ENCODE measurements at regions not wholly inside any gene's neighbourhood (a gene's known extent, or its start where the extent isn't known, plus 50 kb on each side); places are given as distances from the start of the nearest gene placed in this dataset.

GRCh38 chr14:84025106-84026012 is 1504.6 kb upstream of the FLRT2 start:
- DNase-seq (peak in 1 of 6 donors; percentile 30), ATAC-seq (peak in 2 of 4 donors; percentile 50 to 66), FAIRE-seq (no peak)
- intact Hi-C loops (cut with DNase I), result no loop called here
- no peak overlapping the region for H3K27ac ChIP-seq
- TF ChIP-seq CTCF (IDR thresholded peaks at IDR 0.05), result no peak
- H3K36me3 ChIP-seq, result no peaks in the 10 kb centered on the region
- H3K4me1 ChIP-seq, result peaks cover 0 to 6% (median 0%) of the 10 kb centered on the region in 3 donors
- H3K9me3 ChIP-seq, result no peaks in the 10 kb centered on the region
- 75 to 83% methylated on average over 8 of the region's 8 CpGs for WGBS, 2 donors
- no peak overlapping the region for H3K4me3 ChIP-seq
- no peaks in the 10 kb centered on the region for H3K27me3 ChIP-seq

GRCh38 chr14:84027351-84027750 is 1502.6 kb upstream of the FLRT2 start:
- intact Hi-C loops (cut with DNase I), result no loop called here
- Histone ChIP-seq H3K4me1 (peaks cover 0 to 6% (median 0%) of the 10 kb centered on the region in 3 donors), H3K27me3 (no peaks in the 10 kb centered on the region), H3K36me3 (no peaks in the 10 kb centered on the region), H3K9me3 (no peaks in the 10 kb centered on the region), H3K27ac (no peak overlapping the region), H3K4me3 (no peak overlapping the region)
- ATAC-seq (no peak), DNase-seq (no peak), FAIRE-seq (no peak)
- TF ChIP-seq CTCF (IDR thresholded peaks at IDR 0.05), result no peak

GRCh38 chr14:84028080-84028604 is 1501.8 kb upstream of the FLRT2 start:
- no peak for ATAC-seq
- peaks cover 0 to 6% (median 0%) of the 10 kb centered on the region in 3 donors for H3K4me1 ChIP-seq
- 89 to 91% methylated on average over 5 of the region's 5 CpGs for WGBS, 2 donors
- H3K36me3 ChIP-seq, result no peaks in the 10 kb centered on the region
- no peak overlapping the region for H3K27ac ChIP-seq
- H3K9me3 ChIP-seq, result no peaks in the 10 kb centered on the region
- H3K4me3 ChIP-seq, result no peak overlapping the region
- no peak for DNase-seq
- no peak for FAIRE-seq
- intact Hi-C loops (cut with DNase I), result no loop called here
- no peak for TF ChIP-seq CTCF (IDR thresholded peaks at IDR 0.05)
- no peaks in the 10 kb centered on the region for H3K27me3 ChIP-seq

GRCh38 chr14:84029246-84029645 is 1500.7 kb upstream of the FLRT2 start:
- DNase-seq (no peak), ATAC-seq (no peak), FAIRE-seq (peak; percentile 23)
- no peak overlapping the region for H3K4me3 ChIP-seq
- H3K27ac ChIP-seq, result no peak overlapping the region
- intact Hi-C loops (cut with DNase I), result no loop called here
- H3K9me3 ChIP-seq, result no peaks in the 10 kb centered on the region
- no peak for TF ChIP-seq CTCF (IDR thresholded peaks at IDR 0.05)
- no peaks in the 10 kb centered on the region for H3K36me3 ChIP-seq
- peaks cover 0 to 6% (median 0%) of the 10 kb centered on the region in 3 donors for H3K4me1 ChIP-seq
- H3K27me3 ChIP-seq, result no peaks in the 10 kb centered on the region

- Histone ChIP-seq H3K27me3 (no peaks in the 10 kb centered on the region), H3K4me1 (peaks cover 0 to 6% (median 0%) of the 10 kb centered on the region in 3 donors), H3K36me3 (no peaks in the 10 kb centered on the region), H3K9me3 (no peaks in the 10 kb centered on the region), H3K27ac (no peak overlapping the region), H3K4me3 (no peak overlapping the region)
- intact Hi-C loops (cut with DNase I), result no loop called here
- ATAC-seq, result peak in 1 of 4 donors; percentile 77
- no peak for DNase-seq
- no peak for TF ChIP-seq CTCF (IDR thresholded peaks at IDR 0.05)
- no peak for FAIRE-seq
- 48 to 52% methylated on average over 7 of the region's 7 CpGs for WGBS, 2 donors
These were observed 1500.2 kb upstream of the FLRT2 start for GRCh38 chr14:84029720-84030119.
